ENCODE measurements at regions not wholly inside any gene's neighbourhood (a gene's known extent, or its start where the extent isn't known, plus 50 kb on each side); places are given as distances from the start of the nearest gene placed in this dataset.

GRCh38 chr3:152096280-152096906 lies 172.3 kb upstream of the MBNL1 start:
- no peaks in the 10 kb centered on the region for H3K4me1 ChIP-seq (ENCODE audit: low read depth)
- H3K4me3 ChIP-seq = no peak overlapping the region
- no peaks in the 10 kb centered on the region for H3K36me3 ChIP-seq
- TF ChIP-seq, protein P1, sequence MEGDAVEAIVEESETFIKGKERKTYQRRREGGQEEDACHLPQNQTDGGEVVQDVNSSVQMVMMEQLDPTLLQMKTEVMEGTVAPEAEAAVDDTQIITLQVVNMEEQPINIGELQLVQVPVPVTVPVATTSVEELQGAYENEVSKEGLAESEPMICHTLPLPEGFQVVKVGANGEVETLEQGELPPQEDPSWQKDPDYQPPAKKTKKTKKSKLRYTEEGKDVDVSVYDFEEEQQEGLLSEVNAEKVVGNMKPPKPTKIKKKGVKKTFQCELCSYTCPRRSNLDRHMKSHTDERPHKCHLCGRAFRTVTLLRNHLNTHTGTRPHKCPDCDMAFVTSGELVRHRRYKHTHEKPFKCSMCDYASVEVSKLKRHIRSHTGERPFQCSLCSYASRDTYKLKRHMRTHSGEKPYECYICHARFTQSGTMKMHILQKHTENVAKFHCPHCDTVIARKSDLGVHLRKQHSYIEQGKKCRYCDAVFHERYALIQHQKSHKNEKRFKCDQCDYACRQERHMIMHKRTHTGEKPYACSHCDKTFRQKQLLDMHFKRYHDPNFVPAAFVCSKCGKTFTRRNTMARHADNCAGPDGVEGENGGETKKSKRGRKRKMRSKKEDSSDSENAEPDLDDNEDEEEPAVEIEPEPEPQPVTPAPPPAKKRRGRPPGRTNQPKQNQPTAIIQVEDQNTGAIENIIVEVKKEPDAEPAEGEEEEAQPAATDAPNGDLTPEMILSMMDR (IDR thresholded peaks at IDR 0.05; ENCODE audit: low read depth, low read length) = no peak
- H3K27me3 ChIP-seq = no peaks in the 10 kb centered on the region
- H3K9me3 ChIP-seq (ENCODE audit: low read depth) = no peaks in the 10 kb centered on the region
- H3K27ac ChIP-seq = no peak overlapping the region
- no peak for DNase-seq (ENCODE audit: low read depth in 1 of 2, low spot score in 1 of 2)

DNA sequence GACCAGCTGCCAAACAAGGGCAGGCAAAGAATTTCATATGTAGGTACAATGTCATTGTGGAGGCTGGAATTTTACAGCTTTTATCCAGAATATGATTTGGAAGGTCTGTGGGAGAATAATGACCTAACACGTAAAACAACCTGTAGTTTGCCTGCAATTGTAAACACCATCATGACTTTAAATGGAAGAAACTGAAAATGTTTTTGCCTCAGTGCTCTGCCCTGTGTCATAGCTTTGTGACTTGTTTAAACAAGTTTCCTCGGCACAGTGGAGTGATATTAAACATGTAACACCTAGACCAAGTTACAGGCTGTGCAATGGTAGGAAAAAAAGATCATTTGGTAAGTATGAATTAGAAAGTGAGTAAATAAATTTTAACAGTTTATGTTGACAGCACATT lies 171.6 kb upstream of the MBNL1 start:
- H3K36me3 ChIP-seq = no peaks in the 10 kb centered on the region
- H3K27me3 ChIP-seq = no peaks in the 10 kb centered on the region
- TF ChIP-seq, protein P1 (IDR thresholded peaks at IDR 0.05; ENCODE audit: low read depth, low read length) = no peak
- no peaks in the 10 kb centered on the region for H3K4me1 ChIP-seq (ENCODE audit: low read depth)
- H3K9me3 ChIP-seq (ENCODE audit: low read depth) = no peaks in the 10 kb centered on the region
- H3K4me3 ChIP-seq = no peak overlapping the region
- H3K27ac ChIP-seq = no peak overlapping the region
- no peak for DNase-seq (ENCODE audit: low read depth in 1 of 2, low spot score in 1 of 2)

DNA sequence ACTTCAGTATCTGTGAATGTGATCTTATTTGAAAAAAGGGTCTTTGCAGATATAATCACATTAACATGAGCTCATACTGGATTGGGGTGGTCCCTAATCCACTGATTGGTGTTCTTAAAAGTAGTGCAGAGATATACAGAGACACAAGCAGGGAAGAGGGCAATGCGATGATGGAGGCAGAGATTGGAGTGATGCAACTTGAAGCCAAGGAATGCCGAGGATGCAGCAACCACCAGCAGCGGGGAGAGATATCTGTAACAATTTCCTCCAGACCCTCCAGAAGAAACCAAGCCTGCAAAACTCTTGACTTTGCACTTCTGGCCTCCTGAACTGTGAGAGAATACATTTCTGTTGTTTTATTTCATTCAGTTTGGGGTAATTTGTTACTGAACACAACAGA lies 171.0 kb upstream of the MBNL1 start:
- TF ChIP-seq, protein P1 (IDR thresholded peaks at IDR 0.05; ENCODE audit: low read depth, low read length) = no peak
- peak in 1 of 2 donors; percentile 73 for DNase-seq (ENCODE audit: low read depth in 1 of 2, low spot score in 1 of 2)
- H3K9me3 ChIP-seq (ENCODE audit: low read depth) = no peaks in the 10 kb centered on the region
- no peaks in the 10 kb centered on the region for H3K4me1 ChIP-seq (ENCODE audit: low read depth)
- no peak overlapping the region for H3K4me3 ChIP-seq
- H3K36me3 ChIP-seq = no peaks in the 10 kb centered on the region
- H3K27me3 ChIP-seq = no peaks in the 10 kb centered on the region
- H3K27ac ChIP-seq = no peak overlapping the region

GRCh38 chr3:152100491-152101132 lies 168.1 kb upstream of the MBNL1 start:
- peak in 1 of 2 donors; percentile 26 for DNase-seq (ENCODE audit: low read depth in 1 of 2, low spot score in 1 of 2)
- H3K27me3 ChIP-seq = no peaks in the 10 kb centered on the region
- TF ChIP-seq, protein P1 (IDR thresholded peaks at IDR 0.05; ENCODE audit: low read depth, low read length) = no peak
- no peaks in the 10 kb centered on the region for H3K4me1 ChIP-seq (ENCODE audit: low read depth)
- H3K9me3 ChIP-seq (ENCODE audit: low read depth) = no peaks in the 10 kb centered on the region
- H3K36me3 ChIP-seq = no peaks in the 10 kb centered on the region
- H3K4me3 ChIP-seq = no peak overlapping the region
- H3K27ac ChIP-seq = no peak overlapping the region

DNA sequence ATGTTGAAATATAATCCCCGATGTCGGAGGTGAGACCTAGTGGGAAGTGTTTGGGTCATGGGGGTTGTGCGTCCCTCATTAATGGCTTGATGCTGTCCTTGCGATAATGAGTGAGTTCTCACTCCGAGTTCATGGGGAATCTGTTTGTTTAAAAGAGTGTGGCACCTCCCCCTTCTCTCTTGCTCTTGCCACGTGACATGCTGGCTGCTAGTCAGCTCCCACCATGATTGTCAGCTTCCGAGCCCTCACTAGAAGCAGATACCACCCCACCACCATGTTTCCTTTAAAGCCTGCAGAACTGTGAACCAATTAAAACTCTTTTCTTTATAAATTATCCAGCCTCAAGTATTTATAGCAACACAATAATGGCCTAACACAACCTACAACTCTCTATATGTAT lies 166.3 kb upstream of the MBNL1 start:
- H3K4me1 ChIP-seq (ENCODE audit: low read depth) = no peaks in the 10 kb centered on the region
- H3K9me3 ChIP-seq (ENCODE audit: low read depth) = no peaks in the 10 kb centered on the region
- H3K4me3 ChIP-seq = no peak overlapping the region
- H3K27me3 ChIP-seq = no peaks in the 10 kb centered on the region
- H3K36me3 ChIP-seq = no peaks in the 10 kb centered on the region
- no peak for DNase-seq (ENCODE audit: low read depth in 1 of 2, low spot score in 1 of 2)
- TF ChIP-seq, protein P1 (IDR thresholded peaks at IDR 0.05; ENCODE audit: low read depth, low read length) = no peak
- H3K27ac ChIP-seq = no peak overlapping the region

Measured in cardiac muscle cell (in vitro differentiated cells and primary cell).